Ascending aorta (tissue), 2 donors: ENCODE measurements at regions not wholly inside any gene's neighbourhood (a gene's known extent, or its start where the extent isn't known, plus 50 kb on each side); places are given as distances from the start of the nearest gene placed in this dataset.

Source experiments
- DNase-seq, 2 donors: peaks; one replicate each; pipeline ENCODE4 v3.0.0-alpha.2; 2019; ENCODE audit warnings: low spot score in 2 of 2
- H3K27ac ChIP-seq, 2 donors: fragments of 200-600 bp; sonication (generic); one replicate each; pipeline ENCODE4 v1.5.1; 2016 to 2017; ENCODE audit warnings: mild to moderate bottlenecking in 1 of 2
- H3K27me3 ChIP-seq: fragments of 200-600 bp; sonication (generic); one replicate; pipeline ENCODE4 v1.5.1; 2017
- H3K36me3 ChIP-seq, 2 donors: fragments of 200-600 bp; sonication (generic); one replicate each; pipeline ENCODE4 v1.5.1; 2016
- H3K4me1 ChIP-seq, 2 donors: fragments of 200-600 bp; sonication (generic); one replicate each; pipeline ENCODE4 v1.5.1; 2016 to 2017; ENCODE audit warnings: mild to moderate bottlenecking in 1 of 2
- H3K4me3 ChIP-seq, 2 donors: fragments of 200-600 bp; sonication (generic); one replicate each; pipeline ENCODE4 v1.5.1; 2016 to 2017; ENCODE audit warnings: mild to moderate bottlenecking in 1 of 2
- H3K9me3 ChIP-seq, 2 donors: fragments of 200-600 bp; sonication (generic); one replicate each; pipeline ENCODE4 v1.5.1; 2016
- intact Hi-C: fragments of 100-400 bp; cut with DNase I; formaldehyde crosslinking; loops from one replicate; pipeline ENCODE4 v1.15.1; 2023
- TF ChIP-seq, protein P1 (sequence below), 3 experiments: fragments of 200-600 bp in 2 of 3; fragments of 450-650 bp in 1 of 3; sonication (generic) in 2 of 3; IDR thresholded peaks; one replicate each; pipeline ENCODE4 v1.5.1; 2016 to 2019; ENCODE audit warnings: antibody characterized with exemption in 3 of 3, mild to moderate bottlenecking in 1 of 3, moderate library complexity in 1 of 3

- TF ChIP-seq, protein P1, sequence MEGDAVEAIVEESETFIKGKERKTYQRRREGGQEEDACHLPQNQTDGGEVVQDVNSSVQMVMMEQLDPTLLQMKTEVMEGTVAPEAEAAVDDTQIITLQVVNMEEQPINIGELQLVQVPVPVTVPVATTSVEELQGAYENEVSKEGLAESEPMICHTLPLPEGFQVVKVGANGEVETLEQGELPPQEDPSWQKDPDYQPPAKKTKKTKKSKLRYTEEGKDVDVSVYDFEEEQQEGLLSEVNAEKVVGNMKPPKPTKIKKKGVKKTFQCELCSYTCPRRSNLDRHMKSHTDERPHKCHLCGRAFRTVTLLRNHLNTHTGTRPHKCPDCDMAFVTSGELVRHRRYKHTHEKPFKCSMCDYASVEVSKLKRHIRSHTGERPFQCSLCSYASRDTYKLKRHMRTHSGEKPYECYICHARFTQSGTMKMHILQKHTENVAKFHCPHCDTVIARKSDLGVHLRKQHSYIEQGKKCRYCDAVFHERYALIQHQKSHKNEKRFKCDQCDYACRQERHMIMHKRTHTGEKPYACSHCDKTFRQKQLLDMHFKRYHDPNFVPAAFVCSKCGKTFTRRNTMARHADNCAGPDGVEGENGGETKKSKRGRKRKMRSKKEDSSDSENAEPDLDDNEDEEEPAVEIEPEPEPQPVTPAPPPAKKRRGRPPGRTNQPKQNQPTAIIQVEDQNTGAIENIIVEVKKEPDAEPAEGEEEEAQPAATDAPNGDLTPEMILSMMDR (IDR thresholded peaks at IDR 0.05) = no peak
- H3K27ac ChIP-seq = no peak overlapping the region
These were observed 290.2 kb upstream of the RGMB start for GRCh38 chr5:98483301-98483685.

GRCh38 chr5:98489021-98489420 is 284.4 kb upstream of the RGMB start:
- TF ChIP-seq, protein P1 (IDR thresholded peaks at IDR 0.05) = no peak
- Histone ChIP-seq H3K9me3 (no peaks in the 10 kb centered on the region), H3K36me3 (no peaks in the 10 kb centered on the region), H3K4me1 (no peaks in the 10 kb centered on the region), H3K4me3 (no peak overlapping the region), H3K27me3 (no peaks in the 10 kb centered on the region), H3K27ac (no peak overlapping the region)
- intact Hi-C loops = no loop called here
- no peak for DNase-seq

More at GRCh38 chr5:98483301-98483685, 290.2 kb upstream of the RGMB start:
- intact Hi-C loops = no loop called here
- DNase-seq = no peak
- no peaks in the 10 kb centered on the region for H3K9me3 ChIP-seq
- H3K4me1 ChIP-seq = no peaks in the 10 kb centered on the region
- no peak overlapping the region for H3K4me3 ChIP-seq
- H3K27me3 ChIP-seq = no peaks in the 10 kb centered on the region
- no peaks in the 10 kb centered on the region for H3K36me3 ChIP-seq

DNA sequence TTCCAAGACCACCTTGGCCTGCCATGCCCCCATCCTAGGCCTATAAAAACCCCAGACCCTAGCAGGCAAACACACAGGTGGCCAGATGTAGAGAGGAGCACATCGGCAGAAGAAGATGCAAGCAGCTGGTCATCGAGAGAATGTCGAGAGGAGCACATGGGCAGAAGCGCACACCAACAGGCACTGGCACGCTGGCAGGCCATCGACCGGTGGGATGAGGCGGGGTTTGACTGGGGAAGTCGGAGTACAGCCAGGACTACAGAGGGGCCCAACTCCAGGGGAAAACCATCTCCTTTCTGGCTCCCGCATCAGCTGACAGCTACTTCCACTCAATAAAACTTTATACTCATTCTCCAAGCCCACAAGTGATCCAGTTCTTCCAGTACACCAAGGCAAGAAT is 283.1 kb upstream of the RGMB start:
- no peak for DNase-seq
- TF ChIP-seq, protein P1 (IDR thresholded peaks at IDR 0.05) = no peak
- H3K27me3 ChIP-seq = no peaks in the 10 kb centered on the region
- intact Hi-C loops = no loop called here
- no peaks in the 10 kb centered on the region for H3K36me3 ChIP-seq
- no peak overlapping the region for H3K4me3 ChIP-seq
- H3K4me1 ChIP-seq = no peaks in the 10 kb centered on the region
- no peaks in the 10 kb centered on the region for H3K9me3 ChIP-seq
- H3K27ac ChIP-seq = no peak overlapping the region

DNA sequence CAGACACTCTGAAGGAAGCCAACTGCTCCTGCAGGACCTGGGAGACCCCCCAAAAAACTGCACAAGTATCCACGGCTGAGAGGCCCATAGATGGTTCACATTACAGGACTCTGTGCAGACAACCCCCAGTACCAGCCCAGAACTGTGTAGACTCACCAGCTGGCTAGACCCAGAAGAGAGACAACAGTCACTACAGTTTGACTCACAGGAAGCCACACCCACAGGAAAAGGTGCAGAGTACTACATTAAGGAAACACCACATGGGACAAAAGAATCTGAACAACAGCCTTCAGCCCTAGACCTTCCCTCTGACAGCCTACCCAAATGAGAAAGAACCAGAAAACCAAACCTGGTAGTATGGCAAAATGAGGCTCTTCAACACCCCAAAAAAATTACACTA is 281.2 kb upstream of the RGMB start:
- DNase-seq = no peak
- TF ChIP-seq, protein P1 (IDR thresholded peaks at IDR 0.05) = no peak

GRCh38 chr5:98497418-98497817 is 276.0 kb upstream of the RGMB start:
- Histone ChIP-seq H3K4me1 (no peaks in the 10 kb centered on the region), H3K9me3 (no peaks in the 10 kb centered on the region), H3K27ac (no peak overlapping the region), H3K4me3 (no peak overlapping the region), H3K36me3 (no peaks in the 10 kb centered on the region), H3K27me3 (no peaks in the 10 kb centered on the region)
- TF ChIP-seq, protein P1 (IDR thresholded peaks at IDR 0.05) = no peak
- intact Hi-C loops = no loop called here
- DNase-seq = no peak

More for the DNA sequence above, 281.2 kb upstream of the RGMB start:
- Histone ChIP-seq H3K9me3 (no peaks in the 10 kb centered on the region), H3K27ac (no peak overlapping the region), H3K4me1 (no peaks in the 10 kb centered on the region), H3K36me3 (no peaks in the 10 kb centered on the region), H3K27me3 (no peaks in the 10 kb centered on the region), H3K4me3 (no peak overlapping the region)
- intact Hi-C loops = no loop called here

DNA sequence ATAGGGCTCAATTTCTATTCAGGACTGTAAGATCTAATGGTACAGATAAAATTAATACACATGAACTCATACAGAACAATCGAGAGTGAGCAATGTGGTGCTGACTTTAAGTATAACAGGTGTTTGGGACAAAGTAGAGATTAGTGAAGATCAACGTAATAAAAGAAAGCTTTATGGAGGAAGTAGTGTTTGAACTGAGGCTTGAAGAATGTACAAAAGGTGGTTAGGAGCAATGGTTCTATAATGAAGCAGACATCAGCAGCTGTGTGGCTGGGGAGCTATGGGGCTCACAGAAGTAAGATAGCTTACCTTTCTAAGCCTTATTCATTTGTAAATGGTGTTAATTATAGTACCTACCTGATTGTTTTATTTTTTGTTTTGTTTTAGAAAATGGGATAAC is 275.4 kb upstream of the RGMB start:
- Histone ChIP-seq H3K9me3 (no peaks in the 10 kb centered on the region), H3K27ac (no peak overlapping the region), H3K27me3 (no peaks in the 10 kb centered on the region), H3K4me3 (no peak overlapping the region), H3K36me3 (no peaks in the 10 kb centered on the region), H3K4me1 (no peaks in the 10 kb centered on the region)
- DNase-seq = no peak
- TF ChIP-seq, protein P1 (IDR thresholded peaks at IDR 0.05) = no peak
- intact Hi-C loops = no loop called here
